GM23338 (cell line): ENCODE measurements at regions not wholly inside any gene's neighbourhood (a gene's known extent, or its start where the extent isn't known, plus 50 kb on each side); places are given as distances from the start of the nearest gene placed in this dataset.

Source experiments
- ATAC-seq: fragments of 200-7000 bp; cut with Tn5 transposase; 3 replicates; pipeline ENCODE4 v1.9.1; 2020
- DNase-seq: peaks from one replicate; pipeline ENCODE4 v3.0.0-alpha.2; 2015; ENCODE audit warnings: low spot score
- H2AFZ ChIP-seq: fragments of 200-600 bp; sonication (generic); 2 replicates; pipeline ENCODE4 v1.8.0; 2016; ENCODE audit warnings: antibody characterized with exemption, mild to moderate bottlenecking, moderate library complexity
- H3F3A ChIP-seq: fragments of 200-600 bp; sonication (generic); replicated peaks from 2 replicates; pipeline ENCODE4 v1.8.0; 2017; ENCODE audit warnings: antibody characterized with exemption, mixed run types, low read depth
- H3K27ac ChIP-seq: fragments of 200-600 bp; sonication (generic); 2 replicates; pipeline ENCODE4 v1.6.1; 2016; ENCODE audit warnings: low read depth
- H3K27me3 ChIP-seq: fragments of 200-600 bp; sonication (generic); 2 replicates; pipeline ENCODE4 v1.8.0; 2016; ENCODE audit warnings: mild to moderate bottlenecking, mixed run types, moderate library complexity; ENCODE audit not compliant: insufficient read depth
- H3K36me3 ChIP-seq: fragments of 200-600 bp; sonication (generic); 2 replicates; pipeline ENCODE4 v1.8.0; 2016; ENCODE audit warnings: mild to moderate bottlenecking; ENCODE audit not compliant: insufficient read depth
- H3K4me1 ChIP-seq: fragments of 200-600 bp; sonication (generic); 2 replicates; pipeline ENCODE4 v1.8.0; 2016; ENCODE audit warnings: mild to moderate bottlenecking, moderate library complexity; ENCODE audit not compliant: insufficient read depth
- H3K4me2 ChIP-seq: fragments of 200-600 bp; sonication (generic); 2 replicates; pipeline ENCODE4 v1.7.1; 2017; ENCODE audit warnings: mixed run types
- H3K4me3 ChIP-seq: fragments of 200-600 bp; sonication (generic); 2 replicates; pipeline ENCODE4 v1.6.1; 2016; ENCODE audit warnings: mixed run types
- H3K79me2 ChIP-seq: fragments of 200-600 bp; sonication (generic); replicated peaks from 2 replicates; pipeline ENCODE4 v1.8.0; 2017; ENCODE audit warnings: mild to moderate bottlenecking; ENCODE audit not compliant: insufficient read depth
- H3K9me2 ChIP-seq: fragments of 200-600 bp; sonication (generic); 2 replicates; pipeline ENCODE4 v1.8.0; 2017; ENCODE audit not compliant: insufficient read depth
- H4K20me1 ChIP-seq: fragments of 200-600 bp; sonication (generic); replicated peaks from 2 replicates; pipeline ENCODE4 v1.8.0; 2017; ENCODE audit warnings: mild to moderate bottlenecking; ENCODE audit not compliant: insufficient read depth
- H3K27ac Mint-ChIP-seq: 2 replicates; pipeline ENCODE4 v1.8.0; 2020; ENCODE audit warnings: inconsistent platforms, mild to moderate bottlenecking, moderate library complexity, mixed read lengths
- H3K27me3 Mint-ChIP-seq: 3 replicates; pipeline ENCODE4 v1.8.0; 2022; ENCODE audit warnings: low read depth, mild to moderate bottlenecking, moderate library complexity, mixed read lengths, inconsistent platforms; ENCODE audit not compliant: insufficient read depth, poor library complexity
- H3K36me3 Mint-ChIP-seq: 3 replicates; pipeline ENCODE4 v1.8.0; 2021; ENCODE audit warnings: low read depth, mild to moderate bottlenecking, inconsistent platforms, moderate library complexity, mixed read lengths
- H3K4me1 Mint-ChIP-seq: 3 replicates; pipeline ENCODE4 v1.8.0; 2020; ENCODE audit warnings: mild to moderate bottlenecking, inconsistent platforms, mixed read lengths
- H3K4me3 Mint-ChIP-seq: 3 replicates; pipeline ENCODE4 v1.8.0; 2021; ENCODE audit warnings: moderate library complexity, mild to moderate bottlenecking, inconsistent platforms, mixed read lengths
- H3K9me3 Mint-ChIP-seq: 3 replicates; pipeline ENCODE4 v1.8.0; 2020; ENCODE audit warnings: moderate library complexity, mild to moderate bottlenecking, inconsistent platforms, mixed read lengths
- CTCF ChIP-seq, 2 experiments: fragments of 200-600 bp in 1 of 2; sonication (generic) in 1 of 2; conservative IDR thresholded peaks; 2 replicates each; pipeline versions ENCODE4 v1.5.1 to v1.6.1; 2016 to 2017; ENCODE audit warnings: antibody characterized with exemption in 2 of 2, low read depth in 2 of 2, mild to moderate bottlenecking in 2 of 2, moderate library complexity in 1 of 2
- EZH2 ChIP-seq: fragments of 200-600 bp; sonication (generic); IDR thresholded peaks from one replicate; pipeline ENCODE4 v1.8.0; 2017; ENCODE audit warnings: antibody characterized with exemption, mild to moderate bottlenecking, low read depth; ENCODE audit not compliant: unreplicated experiment
- EZH2phosphoT487 ChIP-seq: fragments of 200-600 bp; sonication (generic); IDR thresholded peaks from one replicate; pipeline ENCODE4 v1.8.1; 2018; ENCODE audit warnings: antibody characterized with exemption; ENCODE audit not compliant: unreplicated experiment
- JUNB ChIP-seq: IDR thresholded peaks from one replicate; pipeline ENCODE4 v1.6.1; 2016; ENCODE audit warnings: antibody characterized with exemption; ENCODE audit not compliant: unreplicated experiment
- POLR2AphosphoS5 ChIP-seq: IDR thresholded peaks from 2 replicates; pipeline ENCODE4 v1.6.1; 2016; ENCODE audit warnings: antibody characterized with exemption, low read depth
- REST ChIP-seq: IDR thresholded peaks from one replicate; pipeline ENCODE4 v1.6.1; 2018; ENCODE audit warnings: antibody characterized with exemption; ENCODE audit not compliant: unreplicated experiment
- STAT1 ChIP-seq: IDR thresholded peaks from one replicate; pipeline ENCODE4 v1.6.1; 2016; ENCODE audit warnings: antibody characterized with exemption; ENCODE audit not compliant: unreplicated experiment
- ZNF114 ChIP-seq: fragments of 250-450 bp; sonication (Bioruptor Pico); IDR thresholded peaks from 2 replicates; pipeline ENCODE4 v1.5.0; 2020; ENCODE audit warnings: mild to moderate bottlenecking, moderate library complexity
- ZNF331 ChIP-seq: fragments of 250-450 bp; sonication (Bioruptor Pico); IDR thresholded peaks from 2 replicates; pipeline ENCODE4 v1.5.0; 2020; ENCODE audit warnings: low read depth, mild to moderate bottlenecking, moderate library complexity
- TF ChIP-seq, protein P1 (sequence below): fragments of 250-450 bp; sonication (Bioruptor Pico); IDR thresholded peaks from 2 replicates; pipeline ENCODE4 v1.5.0; 2020; ENCODE audit warnings: mild to moderate bottlenecking, moderate library complexity

GRCh38 chr2:139296672-139297209, 516.6 kb upstream of the NXPH2 start:
- H3K4me2 ChIP-seq, result no peak overlapping the region
- H3K4me3 ChIP-seq, result no peak overlapping the region
- DNase-seq (no peak), ATAC-seq (no peak)
- Mint-ChIP-seq H3K27me3 (peaks cover 2% of the 10 kb centered on the region), H3K4me1 (peaks cover 4% of the 10 kb centered on the region; the same call in 1 of the 3 replicates), H3K9me3 (no peaks in the 10 kb centered on the region), H3K27ac (no peak overlapping the region), H3K36me3 (no peaks in the 10 kb centered on the region), H3K4me3 (no peak overlapping the region)
- peaks cover 3% of the 10 kb centered on the region; the same call in 1 of the 2 replicates for H3K9me2 ChIP-seq
- H3K4me1 ChIP-seq, result no peaks in the 10 kb centered on the region
- H3F3A ChIP-seq, result no peaks in the 10 kb centered on the region
- TF ChIP-seq EZH2 (no peak), EZH2phosphoT487 (no peak), POLR2AphosphoS5 (no peak)
- no peaks in the 10 kb centered on the region for H3K36me3 ChIP-seq
- H2AFZ ChIP-seq, result no peak overlapping the region
- no peaks in the 10 kb centered on the region for H3K27me3 ChIP-seq
- no peaks in the 10 kb centered on the region for H3K79me2 ChIP-seq
- H4K20me1 ChIP-seq, result no peaks in the 10 kb centered on the region
- H3K27ac ChIP-seq, result no peak overlapping the region

GRCh38 chr2:139293992-139294548, 513.9 kb upstream of the NXPH2 start:
- Mint-ChIP-seq H3K4me1 (peaks cover 4% of the 10 kb centered on the region; the same call in 1 of the 3 replicates), H3K27me3 (peaks cover 4% of the 10 kb centered on the region), H3K4me3 (no peak overlapping the region), H3K9me3 (no peaks in the 10 kb centered on the region), H3K36me3 (no peaks in the 10 kb centered on the region), H3K27ac (no peak overlapping the region)
- Histone ChIP-seq H3K4me2 (no peak overlapping the region), H3K27ac (no peak overlapping the region), H3K4me1 (no peaks in the 10 kb centered on the region), H3K79me2 (no peaks in the 10 kb centered on the region), H3K4me3 (no peak overlapping the region), H2AFZ (peak overlapping the region; percentile 48), H3K27me3 (no peaks in the 10 kb centered on the region), H4K20me1 (no peaks in the 10 kb centered on the region), H3K9me2 (no peaks in the 10 kb centered on the region; the same call in 1 of the 2 replicates), H3F3A (no peaks in the 10 kb centered on the region), H3K36me3 (no peaks in the 10 kb centered on the region)
- DNase-seq (no peak), ATAC-seq (no peak)
- TF ChIP-seq EZH2 (no peak), CTCF (conservative IDR thresholded peaks at IDR 0.05; ENCODE audit: low read depth in 2 of 2) (no peak), STAT1 (no peak), REST (no peak), JUNB (no peak), ZNF114 (CRISPR knock-in tag) (no peak), ZNF331 (no peak), EZH2phosphoT487 (no peak)
- TF ChIP-seq, protein P1, sequence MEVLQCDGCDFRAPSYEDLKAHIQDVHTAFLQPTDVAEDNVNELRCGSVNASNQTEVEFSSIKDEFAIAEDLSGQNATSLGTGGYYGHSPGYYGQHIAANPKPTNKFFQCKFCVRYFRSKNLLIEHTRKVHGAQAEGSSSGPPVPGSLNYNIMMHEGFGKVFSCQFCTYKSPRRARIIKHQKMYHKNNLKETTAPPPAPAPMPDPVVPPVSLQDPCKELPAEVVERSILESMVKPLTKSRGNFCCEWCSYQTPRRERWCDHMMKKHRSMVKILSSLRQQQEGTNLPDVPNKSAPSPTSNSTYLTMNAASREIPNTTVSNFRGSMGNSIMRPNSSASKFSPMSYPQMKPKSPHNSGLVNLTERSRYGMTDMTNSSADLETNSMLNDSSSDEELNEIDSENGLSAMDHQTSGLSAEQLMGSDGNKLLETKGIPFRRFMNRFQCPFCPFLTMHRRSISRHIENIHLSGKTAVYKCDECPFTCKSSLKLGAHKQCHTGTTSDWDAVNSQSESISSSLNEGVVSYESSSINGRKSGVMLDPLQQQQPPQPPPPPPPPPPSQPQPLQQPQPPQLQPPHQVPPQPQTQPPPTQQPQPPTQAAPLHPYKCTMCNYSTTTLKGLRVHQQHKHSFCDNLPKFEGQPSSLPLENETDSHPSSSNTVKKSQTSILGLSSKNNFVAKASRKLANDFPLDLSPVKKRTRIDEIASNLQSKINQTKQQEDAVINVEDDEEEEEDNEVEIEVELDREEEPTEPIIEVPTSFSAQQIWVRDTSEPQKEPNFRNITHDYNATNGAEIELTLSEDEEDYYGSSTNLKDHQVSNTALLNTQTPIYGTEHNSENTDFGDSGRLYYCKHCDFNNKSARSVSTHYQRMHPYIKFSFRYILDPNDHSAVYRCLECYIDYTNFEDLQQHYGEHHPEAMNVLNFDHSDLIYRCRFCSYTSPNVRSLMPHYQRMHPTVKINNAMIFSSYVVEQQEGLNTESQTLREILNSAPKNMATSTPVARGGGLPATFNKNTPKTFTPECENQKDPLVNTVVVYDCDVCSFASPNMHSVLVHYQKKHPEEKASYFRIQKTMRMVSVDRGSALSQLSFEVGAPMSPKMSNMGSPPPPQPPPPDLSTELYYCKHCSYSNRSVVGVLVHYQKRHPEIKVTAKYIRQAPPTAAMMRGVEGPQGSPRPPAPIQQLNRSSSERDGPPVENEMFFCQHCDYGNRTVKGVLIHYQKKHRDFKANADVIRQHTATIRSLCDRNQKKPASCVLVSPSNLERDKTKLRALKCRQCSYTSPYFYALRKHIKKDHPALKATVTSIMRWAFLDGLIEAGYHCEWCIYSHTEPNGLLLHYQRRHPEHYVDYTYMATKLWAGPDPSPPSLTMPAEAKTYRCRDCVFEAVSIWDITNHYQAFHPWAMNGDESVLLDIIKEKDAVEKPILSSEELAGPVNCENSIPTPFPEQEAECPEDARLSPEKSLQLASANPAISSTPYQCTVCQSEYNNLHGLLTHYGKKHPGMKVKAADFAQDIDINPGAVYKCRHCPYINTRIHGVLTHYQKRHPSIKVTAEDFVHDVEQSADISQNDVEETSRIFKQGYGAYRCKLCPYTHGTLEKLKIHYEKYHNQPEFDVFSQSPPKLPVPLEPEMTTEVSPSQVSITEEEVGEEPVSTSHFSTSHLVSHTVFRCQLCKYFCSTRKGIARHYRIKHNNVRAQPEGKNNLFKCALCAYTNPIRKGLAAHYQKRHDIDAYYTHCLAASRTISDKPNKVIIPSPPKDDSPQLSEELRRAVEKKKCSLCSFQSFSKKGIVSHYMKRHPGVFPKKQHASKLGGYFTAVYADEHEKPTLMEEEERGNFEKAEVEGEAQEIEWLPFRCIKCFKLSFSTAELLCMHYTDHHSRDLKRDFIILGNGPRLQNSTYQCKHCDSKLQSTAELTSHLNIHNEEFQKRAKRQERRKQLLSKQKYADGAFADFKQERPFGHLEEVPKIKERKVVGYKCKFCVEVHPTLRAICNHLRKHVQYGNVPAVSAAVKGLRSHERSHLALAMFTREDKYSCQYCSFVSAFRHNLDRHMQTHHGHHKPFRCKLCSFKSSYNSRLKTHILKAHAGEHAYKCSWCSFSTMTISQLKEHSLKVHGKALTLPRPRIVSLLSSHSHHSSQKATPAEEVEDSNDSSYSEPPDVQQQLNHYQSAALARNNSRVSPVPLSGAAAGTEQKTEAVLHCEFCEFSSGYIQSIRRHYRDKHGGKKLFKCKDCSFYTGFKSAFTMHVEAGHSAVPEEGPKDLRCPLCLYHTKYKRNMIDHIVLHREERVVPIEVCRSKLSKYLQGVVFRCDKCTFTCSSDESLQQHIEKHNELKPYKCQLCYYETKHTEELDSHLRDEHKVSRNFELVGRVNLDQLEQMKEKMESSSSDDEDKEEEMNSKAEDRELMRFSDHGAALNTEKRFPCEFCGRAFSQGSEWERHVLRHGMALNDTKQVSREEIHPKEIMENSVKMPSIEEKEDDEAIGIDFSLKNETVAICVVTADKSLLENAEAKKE, result no peak
